H1 (cell line): ENCODE measurements at regions not wholly inside any gene's neighbourhood (a gene's known extent, or its start where the extent isn't known, plus 50 kb on each side); places are given as distances from the start of the nearest gene placed in this dataset.

Source experiments
- ASH2L ChIP-seq: fragments of 200-600, 300-600 bp; sonication (generic); IDR thresholded peaks from one replicate; pipeline ENCODE4 v1.7.1; 2017; ENCODE audit warnings: low read length
- CREB1 ChIP-seq: IDR thresholded peaks from 2 replicates; pipeline ENCODE4 v1.6.1; 2012; ENCODE audit warnings: inconsistent platforms
- GTF2F1 ChIP-seq: IDR thresholded peaks from 2 replicates; pipeline ENCODE4 v1.6.1; 2012; ENCODE audit warnings: low read depth, low read length, improper control_type of control experiment, borderline replicate concordance
- JUN ChIP-seq: IDR thresholded peaks from 2 replicates; pipeline ENCODE4 v1.6.1; 2011; ENCODE audit warnings: low read depth, mild to moderate bottlenecking, improper control_type of control experiment, low read length
- KDM1A ChIP-seq: fragments of 200-600, 300-600 bp; sonication (generic); IDR thresholded peaks from 2 replicates; pipeline ENCODE4 v1.7.1; 2016; ENCODE audit warnings: mild to moderate bottlenecking, low read length, borderline replicate concordance
- PHF8 ChIP-seq: fragments of 200-600 bp; sonication (generic); conservative IDR thresholded peaks from 2 replicates; pipeline ENCODE4 v1.7.1; 2012; ENCODE audit warnings: low read depth, mild to moderate bottlenecking, inconsistent platforms, low read length, moderate library complexity
- POLR2A ChIP-seq, 2 experiments: IDR thresholded peaks; 1 replicate in 1 of 2; 2 replicates in 1 of 2; pipeline ENCODE4 v1.6.1; 2011; ENCODE audit warnings: low read depth in 2 of 2, low read length in 2 of 2, mild to moderate bottlenecking in 2 of 2; ENCODE audit errors: control extremely low read depth in 1 of 2
- SIN3A ChIP-seq, 2 experiments: IDR thresholded peaks in 1 of 2; conservative IDR thresholded peaks in 1 of 2; 2 replicates each; pipeline ENCODE4 v1.6.1; 2011 to 2012; ENCODE audit warnings: low read length in 2 of 2, improper control_type of control experiment in 1 of 2, low read depth in 1 of 2, mild to moderate bottlenecking in 1 of 2
- YY1 ChIP-seq: IDR thresholded peaks from 2 replicates; pipeline ENCODE4 v1.6.1; 2011; ENCODE audit warnings: low read depth, mild to moderate bottlenecking, low read length
- TF ChIP-seq, protein P1 (sequence below), 3 experiments: IDR thresholded peaks; 1 replicate in 2 of 3; 2 replicates in 1 of 3; pipeline versions ENCODE4 v1.5.1 to v1.6.1; 2011; ENCODE audit warnings: low read length in 3 of 3, mild to moderate bottlenecking in 3 of 3, inconsistent platforms in 2 of 3, low read depth in 1 of 3, moderate library complexity in 1 of 3; ENCODE audit not compliant: insufficient read depth in 1 of 3; ENCODE audit errors: control extremely low read depth in 1 of 3
- TF ChIP-seq, protein P2 (sequence below): IDR thresholded peaks from 2 replicates; pipeline ENCODE4 v1.6.1; 2011; ENCODE audit warnings: low read length, improper control_type of control experiment

DNA sequence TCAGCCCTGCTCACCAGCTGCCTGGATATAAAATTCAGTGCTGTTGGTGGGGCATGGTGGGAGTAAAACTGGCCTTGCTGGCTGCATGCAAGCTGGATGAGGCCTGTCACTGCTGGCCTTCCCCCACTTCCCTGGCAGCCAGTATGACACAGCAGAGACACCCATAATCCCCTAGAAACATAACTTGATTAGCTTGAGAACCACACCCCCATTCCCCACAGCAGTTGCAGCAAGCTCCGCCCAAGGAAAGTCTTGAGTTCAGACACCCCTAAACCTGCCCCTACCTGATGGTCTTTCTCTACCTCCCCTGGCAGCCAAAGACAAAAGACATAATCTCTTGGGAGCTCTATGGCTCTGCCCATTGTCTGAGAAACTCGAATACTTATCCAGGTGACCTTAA is 405.1 kb upstream of the NECTIN3 start:
- no peak for TF ChIP-seq SIN3A (conservative IDR thresholded peaks at IDR 0.05 in 1 of 2, IDR thresholded peaks at IDR 0.05 in 1 of 2; ENCODE audit: low read depth in 1 of 2, low read length in 2 of 2)
- TF ChIP-seq YY1 = no peak
- TF ChIP-seq, protein P1, sequence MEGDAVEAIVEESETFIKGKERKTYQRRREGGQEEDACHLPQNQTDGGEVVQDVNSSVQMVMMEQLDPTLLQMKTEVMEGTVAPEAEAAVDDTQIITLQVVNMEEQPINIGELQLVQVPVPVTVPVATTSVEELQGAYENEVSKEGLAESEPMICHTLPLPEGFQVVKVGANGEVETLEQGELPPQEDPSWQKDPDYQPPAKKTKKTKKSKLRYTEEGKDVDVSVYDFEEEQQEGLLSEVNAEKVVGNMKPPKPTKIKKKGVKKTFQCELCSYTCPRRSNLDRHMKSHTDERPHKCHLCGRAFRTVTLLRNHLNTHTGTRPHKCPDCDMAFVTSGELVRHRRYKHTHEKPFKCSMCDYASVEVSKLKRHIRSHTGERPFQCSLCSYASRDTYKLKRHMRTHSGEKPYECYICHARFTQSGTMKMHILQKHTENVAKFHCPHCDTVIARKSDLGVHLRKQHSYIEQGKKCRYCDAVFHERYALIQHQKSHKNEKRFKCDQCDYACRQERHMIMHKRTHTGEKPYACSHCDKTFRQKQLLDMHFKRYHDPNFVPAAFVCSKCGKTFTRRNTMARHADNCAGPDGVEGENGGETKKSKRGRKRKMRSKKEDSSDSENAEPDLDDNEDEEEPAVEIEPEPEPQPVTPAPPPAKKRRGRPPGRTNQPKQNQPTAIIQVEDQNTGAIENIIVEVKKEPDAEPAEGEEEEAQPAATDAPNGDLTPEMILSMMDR (IDR thresholded peaks at IDR 0.05; ENCODE audit: control extremely low read depth in 1 of 3, insufficient read depth in 1 of 3, low read depth in 1 of 3, low read length in 3 of 3) = no peak
- TF ChIP-seq GTF2F1 = no peak
- TF ChIP-seq JUN = no peak
- TF ChIP-seq PHF8 = no peak
- TF ChIP-seq ASH2L = no peak
- TF ChIP-seq CREB1 = no peak
- TF ChIP-seq, protein P2, sequence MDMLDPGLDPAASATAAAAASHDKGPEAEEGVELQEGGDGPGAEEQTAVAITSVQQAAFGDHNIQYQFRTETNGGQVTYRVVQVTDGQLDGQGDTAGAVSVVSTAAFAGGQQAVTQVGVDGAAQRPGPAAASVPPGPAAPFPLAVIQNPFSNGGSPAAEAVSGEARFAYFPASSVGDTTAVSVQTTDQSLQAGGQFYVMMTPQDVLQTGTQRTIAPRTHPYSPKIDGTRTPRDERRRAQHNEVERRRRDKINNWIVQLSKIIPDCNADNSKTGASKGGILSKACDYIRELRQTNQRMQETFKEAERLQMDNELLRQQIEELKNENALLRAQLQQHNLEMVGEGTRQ = no peak
- no peak for TF ChIP-seq POLR2A (IDR thresholded peaks at IDR 0.05; ENCODE audit: control extremely low read depth in 1 of 2, low read depth in 2 of 2, low read length in 2 of 2)
- TF ChIP-seq KDM1A = no peak
